HG02938 (cell line): ENCODE measurements at regions not wholly inside any gene's neighbourhood (a gene's known extent, or its start where the extent isn't known, plus 50 kb on each side); places are given as distances from the start of the nearest gene placed in this dataset.
"Not testable (repeated sequence)": the region's sequence is repeated elsewhere in the genome, so short reads cannot be mapped to it uniquely, and the experiment has no call there.

Source experiments
- ATAC-seq: cut with Tn5 transposase; IDR thresholded peaks from one replicate; pipeline ENCODE4 v1.9.1; 2021; ENCODE audit warnings: mild to moderate bottlenecking, moderate library complexity; ENCODE audit not compliant: unreplicated experiment

DNA sequence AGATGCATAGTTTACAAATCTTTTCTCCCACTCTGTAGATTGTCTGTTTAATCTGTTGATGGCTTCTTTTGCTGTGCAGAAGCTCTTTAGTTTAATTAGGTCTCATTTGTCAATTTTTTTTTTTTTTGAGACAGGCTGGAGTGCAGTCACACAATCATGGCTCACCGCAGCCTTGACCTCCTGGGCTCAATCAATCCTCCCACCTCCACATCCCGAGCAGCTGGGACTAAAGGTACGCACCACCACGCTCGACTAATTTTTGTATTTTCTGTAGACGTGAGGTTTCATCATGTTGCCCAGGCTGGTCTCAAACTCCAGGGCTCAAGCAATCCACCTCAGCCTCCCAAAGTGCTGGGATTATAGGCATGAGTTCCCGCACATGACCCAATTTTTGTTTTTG, 1655.8 kb downstream of the REEP3 start:
- ATAC-seq = no peak

DNA sequence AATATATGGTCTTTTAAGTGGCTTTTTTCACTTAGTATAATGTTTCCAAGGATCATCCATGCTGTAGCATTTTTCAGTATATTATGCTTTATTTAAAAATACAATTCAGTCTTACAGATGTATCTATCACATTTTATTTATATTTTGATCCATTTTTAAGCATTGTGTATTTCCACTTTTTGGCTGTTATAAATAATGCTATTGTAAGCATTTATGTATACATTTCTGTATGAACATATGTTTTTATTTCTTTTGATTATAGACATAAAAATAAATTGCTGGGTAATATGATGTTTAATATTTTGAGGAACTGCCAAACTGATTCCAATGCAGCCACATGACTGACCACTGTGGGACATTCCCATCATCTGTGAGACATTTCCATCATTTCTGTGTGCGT, 1662.0 kb downstream of the REEP3 start:
- no peak for ATAC-seq

DNA sequence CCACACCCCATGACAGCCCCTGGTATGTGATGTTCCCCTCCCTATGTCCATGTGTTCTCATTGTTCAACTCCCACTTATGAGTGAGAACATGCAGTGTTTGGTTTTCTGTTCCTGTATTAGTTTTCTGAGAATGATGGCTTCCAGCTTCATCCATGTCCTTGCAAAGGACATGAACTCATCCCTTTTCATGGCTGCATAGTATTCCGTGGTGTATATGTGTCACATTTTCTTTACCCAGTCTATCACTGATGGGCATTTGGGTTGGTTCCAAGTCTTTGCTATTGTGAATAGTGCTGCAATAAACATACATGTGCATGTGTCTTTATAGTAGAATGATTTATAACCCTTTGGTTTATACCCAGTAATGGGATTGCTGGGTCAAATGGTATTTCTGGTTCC, 1665.5 kb downstream of the REEP3 start:
- not testable (repeated sequence) for ATAC-seq

DNA sequence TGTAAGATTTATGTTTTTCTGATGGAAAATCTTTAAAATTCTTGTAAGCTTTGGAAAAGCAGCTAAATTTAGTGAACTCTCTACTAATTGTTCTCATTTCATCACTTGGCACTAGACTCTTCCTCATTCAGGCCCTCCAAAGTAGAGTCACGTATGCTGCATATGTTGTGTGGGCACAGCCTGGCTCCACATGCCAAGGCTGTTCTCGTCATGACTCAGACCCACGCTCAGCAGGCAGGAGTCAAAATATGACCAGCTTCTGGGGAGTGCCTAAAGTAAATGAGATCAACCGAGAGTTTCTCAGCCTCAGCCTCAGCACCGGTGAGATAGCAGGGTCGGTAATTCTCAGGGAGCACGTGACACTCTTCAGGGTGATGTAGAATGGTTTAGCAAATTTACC, 1672.9 kb downstream of the REEP3 start:
- no peak for ATAC-seq

DNA sequence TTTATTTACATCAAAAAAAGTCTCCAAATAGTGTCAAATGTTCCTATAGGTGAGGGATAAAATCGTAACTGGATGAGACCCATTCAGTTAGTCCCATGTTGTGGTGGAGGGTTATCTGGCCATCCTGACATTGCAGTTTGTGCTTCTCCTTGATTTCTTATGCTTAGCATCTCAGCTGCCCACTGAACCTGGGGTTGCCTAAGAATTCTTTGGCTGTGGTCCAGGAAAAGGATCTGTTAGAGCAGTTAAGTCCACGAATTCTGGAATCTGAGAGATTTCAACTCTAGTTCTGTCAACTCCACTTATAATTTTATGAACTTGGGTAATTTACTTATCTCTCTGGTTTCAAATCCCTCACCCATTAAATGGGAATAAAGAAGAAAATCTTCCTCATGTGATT, 1673.4 kb downstream of the REEP3 start:
- no peak for ATAC-seq

DNA sequence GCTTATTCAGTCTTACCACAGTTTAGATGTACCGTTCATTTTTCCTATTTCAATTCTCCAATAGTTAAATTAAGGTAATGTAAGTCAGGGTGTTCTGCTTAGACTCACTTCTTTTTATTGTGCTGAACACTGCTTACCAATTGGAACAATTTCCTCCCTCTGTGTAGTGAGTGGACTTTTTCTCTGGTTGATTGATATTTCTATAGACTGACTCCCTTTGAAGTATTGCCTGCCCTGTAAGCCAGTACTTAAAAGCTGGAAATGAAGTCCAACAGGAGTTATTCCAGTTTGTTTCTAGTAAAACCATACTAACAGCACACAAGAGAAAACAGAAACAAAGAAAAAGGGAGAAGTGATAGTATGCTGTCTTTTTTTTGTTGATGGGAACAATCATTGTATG, 1674.9 kb downstream of the REEP3 start:
- ATAC-seq = no peak

DNA sequence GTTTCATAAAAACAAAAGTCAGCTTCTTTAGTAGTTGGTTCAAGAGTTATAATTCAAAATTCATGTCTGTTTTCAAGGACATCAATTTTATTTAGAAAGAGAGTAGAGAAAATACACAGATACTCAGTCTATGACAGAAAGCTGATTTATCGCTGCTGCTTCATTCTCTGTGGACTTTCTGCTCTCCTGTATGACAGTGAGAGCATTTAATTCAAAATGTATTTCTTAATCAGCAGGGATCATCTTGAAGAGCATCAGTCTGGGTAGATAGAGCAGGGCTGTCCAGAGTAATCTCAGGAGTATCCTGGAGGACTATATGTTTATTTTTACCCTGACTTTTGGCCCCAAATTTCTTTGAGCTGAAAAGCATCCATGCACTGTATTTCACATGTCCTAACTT, 1676.7 kb downstream of the REEP3 start:
- no peak for ATAC-seq

DNA sequence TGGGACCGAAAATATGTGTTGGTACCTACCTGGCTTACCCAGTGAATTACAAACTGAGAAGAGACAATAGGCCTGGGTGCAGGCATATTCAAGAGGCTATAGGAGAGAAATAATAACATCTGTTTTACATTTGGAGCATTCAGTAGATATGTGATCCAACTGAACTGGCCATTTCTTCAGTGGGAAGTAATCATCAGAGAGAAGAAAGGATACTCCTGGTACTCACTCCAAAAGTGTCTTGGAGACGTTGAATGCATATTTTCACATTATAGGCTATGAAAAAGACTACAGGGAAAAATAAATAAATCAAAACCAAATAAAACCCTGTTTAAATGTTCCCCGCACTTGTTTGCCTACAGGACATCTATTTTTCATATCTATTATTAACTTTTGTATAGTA, 1680.3 kb downstream of the REEP3 start:
- ATAC-seq = no peak

DNA sequence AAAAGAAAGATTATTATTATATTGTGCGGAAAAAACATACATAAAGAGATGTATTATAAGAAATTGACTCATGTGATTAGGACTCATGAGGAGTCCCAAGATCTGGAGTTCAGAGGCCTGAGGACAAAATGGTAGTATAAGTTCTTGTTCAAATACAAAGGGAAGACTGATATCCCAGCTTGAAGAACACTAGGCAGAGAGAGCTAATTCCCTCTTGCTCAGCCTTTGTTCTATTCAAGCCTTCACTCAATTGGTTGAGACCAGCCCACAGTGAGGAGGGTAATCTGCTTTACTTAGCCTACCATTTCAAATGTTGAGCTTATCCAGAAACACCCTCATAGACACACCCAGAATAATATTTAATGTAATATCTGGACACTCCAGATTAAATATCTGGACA, 1683.8 kb downstream of the REEP3 start:
- ATAC-seq = no peak

DNA sequence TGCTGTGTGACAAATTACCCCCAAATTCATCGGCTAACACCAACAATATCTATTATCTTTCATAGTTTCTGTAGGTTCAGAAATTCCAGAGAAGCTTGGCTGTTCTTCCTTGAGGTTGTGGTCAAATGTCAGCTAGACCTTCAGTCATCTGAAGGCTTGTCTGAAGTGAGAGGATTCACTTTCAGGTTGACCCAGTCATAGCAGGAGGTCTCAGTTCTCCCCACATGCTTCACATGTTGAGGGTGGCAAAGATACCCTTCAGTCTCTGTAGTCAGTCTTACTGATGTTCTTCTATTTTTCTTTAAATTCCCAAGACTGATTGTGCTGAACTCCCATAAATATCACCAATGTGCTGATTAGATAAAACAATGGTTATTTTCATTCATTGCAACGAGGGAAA, 1692.0 kb downstream of the REEP3 start:
- no peak for ATAC-seq

DNA sequence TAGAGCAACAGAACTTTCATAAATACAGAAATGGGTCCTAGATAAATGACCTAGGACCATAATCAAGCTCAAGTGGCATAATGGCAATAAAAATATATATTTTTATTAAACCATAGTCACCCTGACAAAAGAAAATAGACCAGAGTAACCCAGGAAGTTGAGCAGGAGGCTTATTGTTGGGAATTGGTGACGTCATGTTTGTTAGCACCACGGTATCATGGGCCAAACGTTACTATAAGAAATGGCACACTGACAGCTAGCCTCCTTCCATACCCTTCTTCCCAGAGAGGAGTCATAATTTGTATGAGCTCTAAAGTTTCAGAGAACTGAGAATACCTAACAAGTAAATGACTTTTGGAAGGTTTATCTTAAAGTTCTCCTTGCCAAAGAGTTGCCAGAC, 1698.2 kb downstream of the REEP3 start:
- ATAC-seq = no peak

DNA sequence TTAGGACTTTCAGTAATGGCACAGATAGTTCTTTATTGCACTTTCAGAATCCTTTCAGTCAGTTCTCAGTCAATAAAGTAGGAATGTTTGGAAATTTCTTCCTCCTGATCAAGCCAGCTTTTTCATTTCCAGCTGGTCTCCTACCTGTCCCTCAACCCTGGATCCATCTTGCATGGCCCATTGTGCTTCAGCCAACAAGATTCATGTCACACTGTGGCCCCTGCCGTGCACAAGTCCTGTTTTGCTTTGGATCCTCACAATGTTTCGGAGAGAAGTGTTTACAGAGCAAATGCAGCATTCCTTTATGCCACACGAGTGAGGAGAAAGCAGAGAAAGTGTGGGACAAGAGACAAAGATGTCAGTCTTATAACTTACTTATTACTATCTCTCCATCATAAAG, 1694.7 kb upstream of the LRRTM3 start:
- ATAC-seq = no peak

DNA sequence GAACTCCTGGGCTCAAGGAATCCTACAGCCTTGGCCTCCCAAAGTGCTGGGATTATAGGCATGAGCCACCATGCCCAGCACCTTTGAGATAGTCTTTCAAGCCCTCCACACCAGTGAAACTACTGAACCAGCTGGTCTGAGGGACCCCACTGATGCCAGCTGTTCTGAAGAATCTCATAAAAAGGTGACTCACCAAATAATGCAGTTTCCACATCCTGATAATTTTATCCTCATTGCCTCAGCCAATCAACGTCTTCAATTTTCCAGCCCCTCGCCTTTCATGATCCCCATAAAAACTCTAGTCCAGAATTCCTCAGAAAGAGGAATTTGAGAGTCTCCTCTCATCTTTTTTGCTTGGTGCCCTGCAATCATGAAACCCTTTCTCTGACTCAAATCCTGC, 1691.6 kb upstream of the LRRTM3 start:
- no peak for ATAC-seq

DNA sequence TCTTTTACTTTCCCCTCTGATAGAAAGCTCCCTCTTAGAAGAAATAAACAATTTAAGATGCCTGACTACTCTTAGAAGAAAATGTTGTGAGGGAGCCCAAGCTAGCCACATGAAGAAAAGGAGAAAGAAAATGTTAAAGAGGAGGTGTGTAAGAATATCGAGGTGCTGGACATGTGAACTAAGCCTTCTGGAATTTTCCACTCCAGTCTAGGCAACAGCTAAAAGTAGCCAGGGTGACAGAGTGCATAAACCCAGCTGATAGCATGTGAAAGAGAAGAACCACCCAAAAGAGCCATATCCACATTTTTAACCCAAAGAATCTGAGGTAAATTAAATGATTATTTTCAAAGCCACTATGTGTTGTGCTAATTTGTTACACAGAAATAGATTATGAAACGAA, 1690.6 kb upstream of the LRRTM3 start:
- no peak for ATAC-seq

DNA sequence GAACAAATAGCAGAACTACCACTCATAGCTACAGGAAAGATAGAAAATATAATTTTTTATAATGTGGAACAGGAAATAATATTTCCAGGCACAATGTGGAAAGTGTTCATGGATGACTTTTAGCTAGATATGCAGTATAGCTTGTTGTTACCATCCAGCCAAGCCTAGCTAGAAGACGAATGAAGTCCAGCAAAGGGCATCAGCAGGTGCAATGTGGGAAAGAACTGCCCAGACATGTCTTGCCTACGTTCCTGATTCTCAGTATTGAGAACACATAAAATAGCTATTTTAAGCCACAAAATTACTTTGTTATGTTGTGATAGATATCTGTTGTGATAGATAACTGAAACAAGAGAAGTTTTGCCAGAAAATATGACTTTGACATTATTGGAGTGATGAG, 1690.0 kb upstream of the LRRTM3 start:
- ATAC-seq = no peak

DNA sequence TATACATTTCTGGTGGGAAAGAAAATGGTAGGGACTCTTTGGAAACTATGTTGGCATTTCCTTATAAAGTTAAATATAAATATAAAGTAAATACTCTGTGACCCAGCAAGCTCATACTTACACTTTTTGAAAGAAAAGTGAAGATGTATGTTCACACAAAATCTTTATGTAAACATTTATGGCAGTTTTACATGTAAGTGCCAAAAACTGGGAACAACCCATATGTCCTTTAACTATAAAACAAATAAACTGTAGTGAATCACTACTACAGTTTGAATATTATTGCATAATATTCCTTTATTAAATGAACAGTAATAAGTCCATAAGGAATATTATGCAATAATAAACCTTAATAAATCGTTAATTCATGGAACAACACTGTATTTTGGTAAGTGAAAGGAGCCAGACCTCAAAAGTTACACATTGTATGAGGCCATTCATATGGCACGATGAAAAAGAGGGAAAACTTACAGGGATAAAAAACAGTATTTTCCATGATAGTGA, 1660.3 kb upstream of the LRRTM3 start:
- ATAC-seq = no peak

DNA sequence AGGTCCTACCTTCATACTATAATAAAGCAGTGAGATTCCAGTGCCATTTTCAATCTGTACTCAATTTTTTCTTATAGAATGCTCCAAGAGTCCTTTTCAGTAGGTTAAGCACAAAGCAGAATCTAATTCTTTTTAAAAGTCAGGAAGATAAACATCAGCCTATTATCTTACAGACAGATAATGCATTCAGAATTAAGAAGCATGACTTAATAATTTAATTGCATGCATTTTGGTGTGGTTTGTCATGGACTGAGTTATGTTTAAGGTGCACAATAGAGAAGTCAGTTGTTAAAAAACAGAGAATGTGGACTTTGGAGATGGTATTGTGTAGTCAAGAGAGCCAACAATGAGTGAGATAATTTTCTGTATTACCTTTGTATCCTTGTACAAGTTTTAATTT, 1656.3 kb upstream of the LRRTM3 start:
- not testable (repeated sequence) for ATAC-seq

DNA sequence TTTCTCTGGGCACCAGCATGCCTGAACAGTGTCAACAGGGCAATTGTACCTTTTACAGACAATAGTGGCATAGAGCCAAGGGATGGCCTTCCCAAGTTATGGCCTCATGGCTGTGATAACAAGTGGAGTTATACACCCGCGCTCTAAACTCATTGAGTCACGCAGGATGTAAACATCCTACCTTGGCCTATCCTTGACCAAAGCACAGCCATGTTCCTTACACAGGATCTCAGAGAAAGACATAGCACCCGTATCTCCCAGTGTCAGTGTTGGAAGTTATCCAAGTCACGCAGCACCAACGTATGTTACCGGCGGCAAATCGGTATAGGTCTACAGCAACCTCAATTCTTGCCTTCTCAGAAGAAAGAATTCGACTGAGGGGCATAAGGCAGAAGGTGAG, 1654.9 kb upstream of the LRRTM3 start:
- ATAC-seq = no peak

DNA sequence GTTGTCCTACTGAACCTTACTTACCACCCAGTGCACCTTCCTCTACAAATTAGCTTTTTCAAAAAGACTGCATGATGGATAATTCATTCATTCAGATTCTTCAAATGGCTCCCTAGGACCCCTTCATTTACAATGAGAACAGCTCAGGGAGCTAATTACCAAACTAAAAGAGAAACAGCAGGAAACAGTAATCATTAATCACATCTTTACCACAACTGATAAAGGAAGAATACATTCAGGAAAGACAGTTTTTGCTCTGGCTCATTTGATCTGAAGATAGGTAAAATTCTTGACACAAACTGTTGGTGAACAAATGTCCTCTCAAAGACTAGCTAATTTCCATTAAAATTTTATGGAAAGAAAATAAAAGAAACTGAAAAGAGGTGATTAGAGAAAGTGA, 1652.7 kb upstream of the LRRTM3 start:
- ATAC-seq = no peak

DNA sequence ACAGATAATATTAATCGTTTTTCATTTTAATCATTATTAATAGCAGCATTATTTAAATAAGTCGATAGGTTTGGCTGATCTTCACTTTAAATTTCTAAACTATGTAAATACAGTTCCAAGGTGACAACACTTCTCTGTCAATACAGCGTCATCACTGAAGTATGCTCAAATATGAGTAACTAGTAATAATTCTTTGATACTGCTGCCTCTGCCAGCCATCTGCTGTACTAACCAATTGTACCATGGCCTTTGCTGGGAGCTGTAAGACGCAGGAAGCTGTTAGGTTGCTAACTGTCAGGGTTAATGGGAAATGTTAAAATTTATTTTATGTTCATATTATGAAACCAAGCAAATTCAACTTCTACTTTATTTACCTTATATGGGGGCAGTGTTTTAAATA, 1650.5 kb upstream of the LRRTM3 start:
- no peak for ATAC-seq

DNA sequence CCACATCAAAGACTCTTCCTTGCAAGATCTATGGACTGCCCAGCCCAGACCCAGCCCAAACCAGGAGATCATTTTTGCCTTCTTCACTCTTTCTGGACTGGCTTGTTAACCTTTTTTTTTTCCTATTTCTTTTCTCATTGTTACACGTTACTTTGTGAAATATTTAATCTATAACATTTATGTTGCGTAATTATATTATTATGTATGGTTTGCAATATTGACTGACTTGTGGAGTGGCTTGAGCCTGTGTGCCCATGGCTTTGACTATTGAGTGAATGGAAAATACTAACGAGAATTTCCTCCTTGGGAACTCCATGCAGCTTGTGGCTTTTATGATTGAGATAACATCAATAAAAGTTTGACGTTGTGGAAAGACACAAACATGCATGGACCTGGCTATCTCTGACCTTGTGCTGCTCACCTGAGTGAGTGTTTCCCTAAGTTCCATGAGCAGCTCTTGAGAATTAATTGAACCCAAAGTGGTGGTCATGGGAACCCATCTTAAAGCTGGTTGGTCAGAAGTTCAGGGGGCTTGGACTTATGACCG, 1641.3 kb upstream of the LRRTM3 start:
- ATAC-seq = no peak

DNA sequence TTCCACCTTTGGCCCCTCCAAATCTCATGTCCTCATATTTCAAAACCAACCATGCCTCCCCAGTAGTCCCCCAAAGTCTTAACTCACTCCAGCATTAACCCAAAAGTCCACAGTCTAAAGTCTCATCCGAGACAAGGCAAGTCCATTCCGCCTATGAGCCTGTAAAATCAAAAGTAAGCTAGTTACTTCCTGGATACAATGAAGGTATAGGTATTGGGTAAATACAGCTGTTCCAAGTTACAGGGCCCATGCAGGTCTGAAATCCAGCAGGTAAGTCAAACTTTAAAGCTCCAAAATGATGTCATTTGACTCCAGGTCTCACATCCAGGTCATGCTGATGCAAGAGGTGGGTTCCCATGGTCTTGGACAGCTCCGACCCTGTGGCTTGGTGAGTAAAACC, 1640.1 kb upstream of the LRRTM3 start:
- not testable (repeated sequence) for ATAC-seq

DNA sequence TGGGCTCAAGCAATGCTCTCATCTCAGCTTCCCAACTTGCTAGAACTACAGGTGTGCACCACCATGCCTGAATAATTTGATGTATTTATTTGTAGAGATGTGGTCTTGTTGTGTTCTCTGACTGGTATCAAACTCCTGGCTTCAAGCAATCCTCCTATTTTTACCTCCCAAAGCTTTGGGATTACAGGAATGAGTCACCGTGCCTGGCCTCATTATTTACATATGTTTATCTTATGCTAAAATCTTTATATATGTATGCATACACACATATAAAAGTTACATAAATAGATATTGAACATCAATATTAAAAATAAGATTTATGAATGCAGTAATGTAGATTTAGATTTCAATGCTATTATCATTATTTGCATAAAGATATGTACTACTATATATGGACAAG, 1634.5 kb upstream of the LRRTM3 start:
- no peak for ATAC-seq

DNA sequence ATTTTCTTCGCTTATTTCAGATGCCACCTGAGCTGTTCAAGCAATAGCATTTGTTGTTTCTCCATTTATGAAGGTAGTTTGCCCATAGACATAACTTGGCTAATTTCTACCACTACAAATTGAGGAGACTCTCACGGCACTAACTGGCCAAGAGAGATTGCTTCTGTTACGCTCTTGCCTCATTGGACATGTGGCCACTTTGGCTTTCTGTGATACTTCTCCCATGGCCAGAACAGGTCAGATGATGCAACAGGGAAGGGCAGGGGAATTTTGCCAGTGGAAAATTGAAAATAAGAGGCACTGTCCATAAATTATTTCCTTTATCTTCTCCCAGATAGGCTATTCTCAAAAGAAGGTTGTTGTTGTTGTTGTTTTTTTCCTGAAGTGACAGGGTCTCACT, 1633.3 kb upstream of the LRRTM3 start:
- no peak for ATAC-seq
